HEK293T (cell line): ENCODE measurements at regions not wholly inside any gene's neighbourhood (a gene's known extent, or its start where the extent isn't known, plus 50 kb on each side); places are given as distances from the start of the nearest gene placed in this dataset.

Source experiments
- ARNT ChIP-seq: fragments of 450-650 bp; IDR thresholded peaks from 2 replicates; pipeline ENCODE4 v1.6.1; 2017; ENCODE audit warnings: mild to moderate bottlenecking
- BHLHE40 ChIP-seq: fragments of 450-650 bp; IDR thresholded peaks from 2 replicates; pipeline ENCODE4 v1.6.1; 2016; ENCODE audit warnings: mild to moderate bottlenecking, moderate library complexity, borderline replicate concordance
- CTBP1 ChIP-seq: fragments of 450-650 bp; IDR thresholded peaks from 2 replicates; pipeline ENCODE4 v1.6.1; 2016; ENCODE audit warnings: borderline replicate concordance
- ELF4 ChIP-seq: fragments of 450-650 bp; IDR thresholded peaks from 2 replicates; pipeline ENCODE4 v1.6.1; 2017; ENCODE audit warnings: antibody characterized with exemption
- FOXA1 ChIP-seq: fragments of 450-650 bp; IDR thresholded peaks from 2 replicates; pipeline ENCODE4 v1.6.1; 2016; ENCODE audit warnings: mild to moderate bottlenecking
- FOXM1 ChIP-seq: fragments of 450-650 bp; IDR thresholded peaks from 2 replicates; pipeline ENCODE4 v1.6.1; 2017; ENCODE audit warnings: mild to moderate bottlenecking, borderline replicate concordance
- LEF1 ChIP-seq: fragments of 450-650 bp; IDR thresholded peaks from 2 replicates; pipeline ENCODE4 v1.6.1; 2017; ENCODE audit warnings: mild to moderate bottlenecking, borderline replicate concordance
- NFRKB ChIP-seq: fragments of 450-650 bp; IDR thresholded peaks from 2 replicates; pipeline ENCODE4 v1.6.1; 2016; ENCODE audit warnings: mild to moderate bottlenecking, moderate library complexity
- SP1 ChIP-seq: fragments of 450-650 bp; IDR thresholded peaks from 2 replicates; pipeline ENCODE4 v1.6.1; 2017
- SUZ12 ChIP-seq: fragments of 450-650 bp; IDR thresholded peaks from 2 replicates; pipeline ENCODE4 v1.6.1; 2016; ENCODE audit warnings: mild to moderate bottlenecking
- ZNF384 ChIP-seq: fragments of 450-650 bp; IDR thresholded peaks from 2 replicates; pipeline ENCODE4 v1.6.1; 2016

DNA sequence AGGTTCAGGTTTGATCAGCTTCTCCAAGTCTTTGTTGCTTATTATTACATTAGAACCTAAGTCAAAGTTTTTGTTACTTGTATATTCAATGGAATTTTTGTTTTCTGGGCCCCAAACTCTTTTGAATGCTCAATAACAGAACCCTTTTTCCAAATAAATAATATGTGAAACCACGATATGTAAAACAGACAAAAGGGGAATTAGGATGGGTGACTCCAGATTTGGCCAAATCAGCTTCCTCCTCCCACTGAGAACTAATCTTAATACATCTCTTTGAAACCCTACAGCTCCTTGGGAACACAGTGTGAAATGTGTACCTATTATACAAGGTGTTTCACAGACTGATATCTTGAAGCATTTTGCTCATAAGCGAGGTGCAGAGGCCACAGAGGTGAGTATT lies 67.0 kb upstream of the TNFSF18 start:
- TF ChIP-seq FOXA1 (no peak), CTBP1 (no peak), SP1 (no peak), LEF1 (no peak), ELF4 (no peak), NFRKB (no peak), SUZ12 (no peak), ARNT (no peak), ZNF384 (no peak), BHLHE40 (no peak), FOXM1 (no peak)
